HG03280 (cell line): ENCODE measurements at regions not wholly inside any gene's neighbourhood (a gene's known extent, or its start where the extent isn't known, plus 50 kb on each side); places are given as distances from the start of the nearest gene placed in this dataset.
A peak's percentile ranks its signal among the peaks of the same experiment; 100 is the strongest.

Experiments used
- ATAC-seq: cut with Tn5 transposase; IDR thresholded peaks from one replicate; pipeline ENCODE4 v1.9.1; 2021; ENCODE audit warnings: mild to moderate bottlenecking, moderate library complexity; ENCODE audit not compliant: unreplicated experiment

DNA sequence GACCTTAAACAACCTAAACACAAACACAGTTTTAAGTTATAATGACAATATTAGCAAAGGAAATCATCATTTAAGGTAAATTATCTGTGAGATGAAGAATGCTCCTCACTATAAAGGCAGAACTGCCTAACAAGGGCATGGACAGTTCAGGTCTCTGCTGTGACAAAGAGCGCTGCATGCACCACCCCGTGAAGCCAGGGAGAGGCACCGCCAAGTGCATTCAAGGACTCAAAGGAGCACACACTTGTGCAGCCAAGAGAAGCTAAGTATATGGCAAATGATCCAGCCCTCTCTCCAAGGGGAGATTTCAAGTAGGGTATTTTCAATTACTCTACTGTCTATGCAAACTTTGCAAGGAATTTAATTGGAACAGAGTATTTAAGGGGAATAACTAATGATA is 126.0 kb downstream of the RAP2A start:
- ATAC-seq: no peak

DNA sequence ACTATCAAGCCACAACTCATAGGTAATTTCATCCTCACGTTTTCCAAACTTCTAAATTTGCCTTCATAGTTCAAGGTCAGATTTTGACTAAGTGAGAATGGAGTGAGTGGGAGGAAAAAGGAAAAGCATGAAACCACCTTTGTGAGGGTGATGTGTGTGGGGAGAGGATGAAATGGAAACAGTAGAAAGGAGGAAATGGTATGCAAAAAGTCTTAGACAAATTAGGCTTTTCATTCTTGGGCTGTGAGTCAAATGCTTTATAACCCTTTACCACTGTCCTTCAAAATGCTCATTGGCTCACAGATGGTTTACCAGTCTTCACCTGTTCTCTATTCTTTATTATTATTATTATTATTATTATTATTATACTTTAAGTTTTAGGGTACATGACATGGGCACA is 127.2 kb downstream of the RAP2A start:
- ATAC-seq: no peak

DNA sequence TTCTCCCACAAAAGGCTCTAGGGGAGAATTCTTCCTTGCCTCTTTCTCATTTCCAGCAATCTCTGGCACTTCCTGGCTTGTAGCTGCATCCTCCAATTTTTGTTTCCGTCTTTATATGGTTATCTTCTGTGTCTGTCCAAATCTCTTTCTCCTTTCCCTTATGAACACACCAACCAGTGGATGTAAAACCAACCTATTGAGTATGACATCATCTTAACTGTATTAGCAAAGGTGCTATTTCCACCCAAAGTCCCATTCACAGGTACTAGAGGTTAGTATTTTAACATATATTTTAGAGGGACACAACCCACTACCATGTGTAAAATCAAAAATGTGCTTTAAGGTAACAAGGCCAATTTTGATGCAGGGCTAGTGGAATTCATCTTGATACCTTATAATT is 129.0 kb downstream of the RAP2A start:
- no peak for ATAC-seq

DNA sequence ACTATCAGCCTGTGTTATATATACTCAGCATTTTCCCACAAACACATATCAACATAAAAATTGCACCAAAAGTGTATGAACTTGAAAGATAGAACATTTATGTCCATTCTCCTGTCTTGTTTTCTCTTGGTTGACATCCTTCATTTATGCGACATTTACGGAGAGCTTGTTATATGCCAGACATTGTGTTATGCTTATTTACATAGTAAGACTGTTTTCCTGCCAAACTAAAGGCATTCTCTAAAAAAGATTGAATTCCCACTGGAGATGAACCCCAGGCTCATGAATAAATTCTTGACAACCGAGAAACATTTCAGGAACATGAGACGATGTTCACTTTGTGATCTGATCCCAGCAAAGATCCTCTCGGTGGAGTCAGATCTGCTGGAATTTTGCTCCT is 131.0 kb downstream of the RAP2A start:
- ATAC-seq: no peak

DNA sequence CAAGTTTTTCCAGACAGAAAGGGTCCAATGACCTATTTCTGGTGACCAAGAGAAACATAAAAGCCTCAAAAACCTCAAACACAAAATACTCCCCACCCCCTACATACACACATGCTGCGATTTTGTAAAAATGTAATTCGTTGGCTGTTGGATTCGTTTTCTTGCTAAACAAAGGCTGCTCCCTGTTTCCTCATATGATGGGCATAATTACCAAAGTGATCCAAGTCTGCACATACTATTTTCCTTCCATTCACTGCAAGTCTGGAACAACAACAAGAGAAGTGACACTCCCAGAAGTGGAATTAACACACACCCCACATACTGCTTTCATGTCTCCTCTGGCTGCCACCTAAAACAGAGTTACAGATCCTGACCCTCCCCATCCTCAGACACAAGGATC is 131.9 kb downstream of the RAP2A start:
- ATAC-seq: no peak

DNA sequence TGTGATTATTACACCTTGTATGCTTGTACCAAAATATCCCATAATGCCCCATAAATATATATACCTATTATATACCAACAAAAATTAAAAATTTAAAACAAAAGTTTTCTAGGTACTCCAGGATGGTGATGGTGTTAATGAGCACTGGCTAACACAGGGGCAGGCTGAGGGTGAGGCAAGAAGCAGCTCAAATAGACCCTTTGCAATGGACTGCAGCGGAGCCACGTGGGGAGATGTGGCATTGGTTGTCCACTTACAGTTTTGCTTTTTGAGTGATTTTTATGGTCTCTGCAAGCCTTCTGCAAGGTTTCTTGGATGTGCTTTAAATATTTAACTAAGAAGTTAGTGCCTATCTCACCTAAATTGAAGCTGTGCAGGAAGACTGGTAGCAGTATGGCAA is 132.9 kb downstream of the RAP2A start:
- ATAC-seq: no peak

DNA sequence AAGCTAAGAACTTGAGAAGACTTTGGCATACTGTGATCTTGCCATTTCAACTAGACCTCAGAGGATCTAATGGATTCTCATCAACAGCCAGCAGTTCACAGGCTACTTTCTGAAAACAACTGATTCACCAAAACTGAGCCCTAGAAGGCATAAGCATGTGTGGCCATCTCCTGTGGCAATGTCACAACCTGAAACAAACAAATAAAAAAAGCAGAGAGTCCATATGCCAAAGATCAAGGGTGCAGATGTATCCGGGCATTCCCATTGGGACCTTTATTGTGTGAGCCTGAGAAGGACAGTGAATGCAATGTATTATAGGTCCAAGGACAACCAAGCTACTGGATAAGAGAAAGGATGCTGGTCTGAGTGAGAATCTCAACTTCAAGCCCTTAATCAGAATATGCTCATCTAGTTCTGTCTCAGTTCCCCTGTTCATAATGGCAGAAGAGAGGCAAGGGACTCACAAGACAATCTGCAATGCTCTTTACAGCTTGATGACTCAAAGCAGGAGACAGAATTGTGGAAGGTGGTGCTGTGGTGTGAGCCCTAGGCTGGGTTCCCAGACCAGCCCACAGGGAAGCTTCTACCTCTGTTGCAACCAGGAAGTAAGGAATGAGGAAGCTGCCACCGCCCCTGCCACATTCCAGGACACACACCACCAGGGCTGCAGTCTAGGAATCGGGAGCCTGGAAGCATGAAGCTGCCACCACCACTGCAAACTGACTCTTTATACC is 133.7 kb downstream of the RAP2A start:
- peak; percentile 76 for ATAC-seq

DNA sequence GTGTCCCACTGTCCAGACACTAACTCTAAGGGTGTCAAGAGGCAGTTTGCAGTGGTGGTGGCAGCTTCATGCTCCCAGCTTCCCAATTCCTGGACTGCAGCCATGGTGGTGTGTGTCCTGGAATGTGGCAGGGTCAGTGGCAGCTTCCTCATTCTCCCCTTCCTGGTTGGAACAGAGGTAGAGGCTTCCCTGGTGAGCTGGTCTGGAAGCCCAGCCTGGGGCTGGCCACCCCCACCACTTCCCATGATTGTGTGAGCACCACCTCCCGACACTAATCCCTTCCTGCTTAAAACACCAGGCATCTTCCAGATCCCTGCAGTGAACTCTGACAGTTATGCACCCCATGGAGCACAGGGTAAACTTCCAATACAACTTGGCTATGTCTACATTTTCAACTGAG is 134.9 kb downstream of the RAP2A start:
- ATAC-seq: no peak

DNA sequence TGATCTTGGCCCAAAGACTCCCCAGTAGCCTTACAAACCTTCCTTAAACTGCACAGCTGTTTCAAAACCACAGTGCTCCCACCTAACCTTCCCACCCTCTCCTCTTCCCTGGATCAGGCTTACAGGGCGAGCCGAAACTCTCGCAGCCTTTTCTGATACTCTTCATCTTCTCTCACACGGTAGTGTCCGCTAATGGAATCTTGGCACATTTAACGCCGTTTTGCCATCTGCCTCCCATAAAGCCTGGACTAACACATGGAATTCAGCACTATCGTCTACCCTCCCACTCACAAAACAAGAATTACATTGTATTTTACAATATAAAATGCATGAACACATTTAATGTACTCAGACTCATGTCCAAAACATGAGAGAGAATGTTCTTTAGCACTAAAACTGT is 135.9 kb downstream of the RAP2A start:
- ATAC-seq: no peak

DNA sequence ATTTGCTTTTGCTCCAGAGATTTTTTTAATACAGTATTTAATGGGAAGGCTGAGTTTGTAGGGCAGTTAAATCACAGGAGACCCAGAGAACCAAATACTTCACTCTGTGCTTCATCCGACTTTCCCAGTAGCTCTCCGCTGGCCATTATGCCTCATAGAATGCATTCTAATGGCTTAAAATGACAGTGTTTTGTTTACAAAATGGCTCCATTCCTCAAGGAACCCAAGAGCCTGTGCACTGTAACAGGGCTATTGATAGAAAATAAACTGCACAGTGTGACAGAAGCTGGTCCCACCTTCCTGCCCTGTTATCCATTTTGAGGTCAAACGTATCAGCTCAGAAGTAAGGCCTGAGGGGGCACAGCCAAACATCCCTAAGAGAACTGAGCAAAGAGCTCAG is 136.5 kb downstream of the RAP2A start:
- no peak for ATAC-seq

DNA sequence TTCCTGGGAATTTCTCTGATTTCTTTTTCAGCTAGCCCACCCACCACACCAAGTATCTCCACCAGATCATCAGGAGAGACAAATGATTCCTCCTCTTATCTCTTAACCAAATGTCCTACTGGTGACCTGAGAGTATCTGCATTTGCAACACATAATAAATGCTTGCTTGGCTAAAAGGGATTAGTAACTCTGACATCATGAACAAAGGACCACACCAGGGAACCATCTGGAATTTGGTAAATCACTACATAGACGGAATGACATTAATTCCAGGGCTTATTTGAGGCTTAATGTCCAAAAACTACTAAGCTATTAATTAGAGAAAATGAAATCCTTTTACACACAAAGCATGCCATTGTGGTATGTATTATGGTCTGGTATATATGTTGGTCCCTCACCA is 139.0 kb downstream of the RAP2A start:
- no peak for ATAC-seq

DNA sequence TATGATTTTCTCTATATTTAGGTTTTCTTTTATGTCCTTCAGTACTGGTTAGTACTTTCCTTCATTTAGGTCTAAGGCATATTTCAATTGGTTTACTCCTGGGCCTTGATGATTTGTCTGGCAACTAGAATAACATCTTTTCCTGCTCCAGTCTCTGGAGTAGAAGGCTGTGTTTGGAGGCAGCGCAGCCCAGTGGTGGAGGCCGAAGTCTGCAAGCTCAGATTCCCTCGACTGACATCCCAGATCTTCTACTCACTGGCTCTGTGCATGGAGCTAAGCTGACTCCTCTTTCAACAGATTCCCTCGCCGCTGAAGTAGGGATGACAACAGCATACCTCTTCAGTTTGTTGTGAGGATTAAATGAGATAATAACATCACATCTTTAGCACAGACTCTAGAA is 141.0 kb downstream of the RAP2A start:
- no peak for ATAC-seq

DNA sequence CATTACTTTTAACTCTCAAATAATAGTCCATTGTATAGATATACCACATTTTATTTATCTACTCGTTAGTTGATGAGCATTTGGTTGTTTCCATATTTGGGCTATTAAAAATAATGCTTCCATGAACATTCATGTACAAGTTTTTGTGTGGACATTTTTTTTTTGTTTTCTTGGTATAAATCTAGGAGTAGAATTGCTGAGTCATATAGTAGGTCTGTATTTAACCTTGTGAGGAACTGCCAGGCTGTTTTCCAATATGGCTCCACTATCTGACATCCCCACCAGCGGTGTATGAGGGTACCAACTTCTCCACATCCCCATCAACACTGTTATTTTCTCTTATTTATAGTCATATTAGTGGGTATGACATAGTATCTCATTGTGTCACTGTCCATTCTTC is 143.1 kb downstream of the RAP2A start:
- no peak for ATAC-seq

DNA sequence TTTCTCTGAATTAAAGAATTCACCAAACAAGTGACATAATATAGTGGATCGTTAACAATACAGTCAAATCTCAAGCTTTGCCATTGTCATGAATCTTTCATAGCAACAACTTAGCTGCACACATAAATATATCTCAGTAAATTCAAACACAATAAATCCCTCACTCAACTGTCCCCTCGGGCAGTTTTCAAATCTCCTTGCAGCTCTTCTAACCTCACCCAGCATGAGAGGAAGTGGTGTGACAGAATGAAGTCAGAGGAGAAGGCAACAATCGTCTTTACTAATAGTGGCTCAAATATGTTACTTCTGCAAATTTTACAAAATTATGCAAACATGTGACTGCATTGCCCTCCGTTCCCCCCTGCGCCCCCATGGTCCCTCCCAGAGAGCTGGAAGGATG is 148.2 kb downstream of the RAP2A start:
- ATAC-seq: no peak

DNA sequence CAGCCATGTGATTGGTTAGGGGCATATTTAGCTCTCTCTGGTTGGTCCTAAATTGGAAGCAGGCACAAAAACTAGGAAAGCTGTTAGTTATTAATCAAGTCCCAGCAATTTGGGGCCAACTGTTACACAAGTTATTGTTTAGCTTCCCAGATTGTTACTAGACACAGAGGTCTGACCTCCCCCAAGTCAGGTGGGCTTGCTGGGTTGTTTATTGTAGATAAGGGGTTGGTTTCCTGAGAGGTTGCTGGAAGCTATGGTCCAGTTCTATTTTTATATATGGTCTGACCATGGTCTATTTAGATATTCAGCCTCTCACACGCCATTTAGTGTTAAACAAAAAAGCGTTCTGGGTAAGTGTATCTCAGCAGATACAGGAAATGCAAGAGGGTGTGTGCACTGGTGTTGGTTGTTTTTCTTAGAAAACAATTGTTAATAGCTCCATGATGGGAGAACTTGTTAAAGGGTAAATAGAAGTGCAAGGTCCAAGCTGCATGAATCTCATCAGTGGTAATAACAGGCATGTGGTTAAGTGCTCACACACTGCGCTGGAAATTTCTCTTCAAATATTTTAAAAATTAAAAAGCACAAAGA is 150.0 kb downstream of the RAP2A start:
- no peak for ATAC-seq

DNA sequence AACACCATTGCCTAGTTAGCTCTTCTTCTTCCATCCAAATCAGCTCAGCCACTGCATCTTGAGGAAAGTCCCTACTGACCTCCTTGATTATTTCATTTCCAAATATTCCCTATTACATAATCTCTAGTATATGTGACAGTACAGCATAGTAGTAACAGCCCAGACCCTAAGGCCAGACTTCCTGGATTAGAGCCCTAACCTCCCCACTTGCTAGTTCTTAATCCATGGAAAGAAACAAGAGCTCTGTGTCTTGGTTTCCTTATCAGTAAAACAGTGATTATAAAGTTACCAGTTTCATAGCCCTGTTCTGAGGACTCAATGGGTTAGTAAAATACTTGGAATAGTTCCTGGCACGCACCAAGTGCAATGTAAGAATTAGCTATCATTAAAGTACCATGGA is 153.0 kb downstream of the RAP2A start:
- no peak for ATAC-seq

DNA sequence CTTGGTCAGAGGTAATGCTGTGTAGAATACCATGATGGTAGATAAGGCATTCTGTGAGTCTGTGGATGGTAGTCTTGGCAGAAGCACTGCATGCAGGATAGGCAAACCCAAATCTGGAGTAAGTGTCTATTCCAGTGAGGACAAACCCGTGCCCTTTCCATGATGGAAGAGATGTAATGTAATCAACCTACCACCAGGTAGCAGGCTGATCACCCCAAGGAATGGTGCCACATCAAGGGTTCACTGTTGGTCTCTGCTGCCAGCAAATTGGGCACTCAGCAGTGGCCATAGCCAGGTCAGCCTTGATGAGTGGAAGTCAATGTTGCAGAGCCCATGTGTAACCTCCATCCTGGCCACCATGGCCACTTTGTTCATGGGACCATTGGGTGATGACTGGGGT is 155.0 kb downstream of the RAP2A start:
- no peak for ATAC-seq

DNA sequence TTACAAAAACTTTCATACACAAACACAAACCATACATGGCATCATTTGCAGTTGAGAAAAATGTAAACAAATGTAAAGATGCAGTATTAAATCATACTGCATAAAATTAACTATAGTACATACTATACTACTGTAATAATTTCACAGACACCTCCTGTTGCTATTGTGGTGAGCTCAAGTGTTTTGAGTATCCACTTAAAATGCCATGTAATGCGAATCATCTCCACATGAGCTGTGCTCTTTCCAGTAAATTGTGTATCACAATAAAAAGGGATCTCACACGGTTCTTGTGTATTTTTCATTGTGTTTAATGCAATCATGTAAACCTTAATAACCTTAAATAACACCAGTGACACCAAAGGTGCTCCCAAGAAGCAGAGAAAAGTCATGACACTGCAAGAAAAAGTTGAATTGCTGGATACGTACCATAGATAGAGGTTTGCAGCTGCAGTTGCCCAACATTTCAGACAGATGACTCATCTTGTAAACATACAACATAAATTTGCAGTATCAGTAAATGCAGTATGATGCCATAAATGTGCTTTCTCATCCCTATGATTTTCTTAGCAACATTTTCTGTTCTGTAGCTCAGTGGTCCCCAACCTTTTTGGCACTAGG is 166.6 kb downstream of the RAP2A start:
- no peak for ATAC-seq

DNA sequence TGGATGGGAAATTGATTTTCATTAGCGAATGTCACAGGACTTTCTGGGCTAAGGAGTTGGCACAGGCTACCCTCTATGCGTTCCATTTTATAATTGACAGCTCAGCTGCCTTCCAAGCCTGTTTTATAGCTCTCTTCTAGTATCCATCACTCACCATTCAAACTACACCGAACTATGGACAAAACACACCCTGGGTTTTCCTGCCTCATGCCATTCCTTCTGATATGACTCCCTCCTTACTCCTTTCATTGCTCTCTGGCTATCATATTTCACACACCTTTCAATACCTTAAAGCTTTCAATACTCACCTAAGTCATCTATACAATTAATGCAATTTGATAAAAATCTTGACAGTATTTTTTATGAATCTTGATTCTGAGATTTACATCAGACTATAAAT is 181.3 kb downstream of the RAP2A start:
- ATAC-seq: no peak

DNA sequence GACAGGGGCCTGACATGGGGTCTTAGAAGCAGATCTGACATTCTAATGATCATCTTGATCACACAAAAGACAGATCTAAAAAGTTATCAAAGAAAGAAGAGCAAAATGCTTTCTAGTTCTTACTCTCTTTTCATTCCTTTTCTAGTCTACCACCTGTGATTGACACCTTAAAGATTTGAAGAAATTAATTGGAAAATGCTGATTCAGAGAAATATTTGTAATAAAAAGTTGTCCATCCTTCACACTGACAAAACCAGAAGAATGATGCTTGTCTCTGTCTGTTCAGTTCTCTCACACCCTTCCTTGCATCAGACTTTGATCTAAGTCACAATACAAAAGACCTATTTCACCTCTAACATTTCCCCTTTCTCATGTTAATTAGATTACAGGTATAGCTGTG is 182.4 kb downstream of the RAP2A start:
- no peak for ATAC-seq

DNA sequence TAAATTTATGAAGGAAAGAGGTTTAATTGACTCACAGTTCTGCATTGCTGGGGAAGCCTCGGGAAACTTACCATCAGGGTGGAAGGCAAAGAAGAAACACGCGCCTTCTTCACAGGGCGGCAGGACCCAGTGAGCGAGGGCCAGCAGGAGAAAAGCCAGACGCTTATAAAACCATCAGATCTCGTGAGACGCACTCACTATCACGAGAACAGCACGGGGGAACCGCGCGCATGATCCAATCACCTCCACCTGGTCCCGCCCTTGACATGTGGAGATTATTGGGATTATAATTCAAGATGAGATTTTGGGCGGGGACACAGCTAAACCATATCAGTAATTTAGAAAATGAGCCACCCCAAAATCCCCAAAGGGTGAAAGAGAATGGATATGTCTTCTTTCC is 187.1 kb downstream of the RAP2A start:
- ATAC-seq: no peak

DNA sequence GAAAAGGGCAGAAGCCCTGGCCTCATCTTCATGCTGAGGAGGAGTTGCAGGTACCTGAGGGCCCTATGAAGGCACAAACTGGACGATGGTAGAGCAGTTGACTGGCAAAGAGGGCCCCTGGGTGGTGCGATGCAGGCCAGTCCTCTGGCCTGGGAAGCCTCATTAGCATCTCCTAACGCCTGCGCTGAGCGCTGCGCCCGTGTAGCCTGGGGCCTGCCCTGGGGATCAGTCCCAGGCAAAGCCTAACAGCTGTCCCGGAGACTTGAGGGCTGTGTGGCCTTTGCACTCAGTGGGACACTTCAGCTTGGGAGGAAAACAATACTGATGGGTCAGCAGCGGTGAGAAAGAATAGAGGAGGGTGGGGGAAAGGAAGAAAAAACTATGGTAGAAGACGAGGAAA is 187.7 kb downstream of the RAP2A start:
- no peak for ATAC-seq

DNA sequence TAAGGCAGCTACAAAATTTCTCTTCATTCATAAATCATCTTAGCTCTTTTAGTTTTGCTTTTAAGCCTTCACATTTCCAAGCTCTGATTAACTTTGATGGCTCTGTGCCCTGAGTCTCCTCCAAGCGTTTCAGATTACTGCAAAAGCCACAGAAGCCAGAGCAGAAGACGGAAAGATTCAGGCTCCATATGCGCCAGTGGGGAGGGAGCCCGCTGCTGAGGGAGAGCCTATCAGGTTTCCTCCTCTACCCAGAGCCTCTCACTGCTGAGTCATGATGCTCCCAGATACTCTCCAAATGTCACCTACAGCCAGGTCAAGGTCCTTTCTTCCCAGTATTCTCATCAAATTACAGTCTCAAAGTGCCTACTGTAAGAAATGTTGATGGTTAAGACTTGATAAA is 193.6 kb downstream of the RAP2A start:
- ATAC-seq: no peak
